ENCODE measurements at regions not wholly inside any gene's neighbourhood (a gene's known extent, or its start where the extent isn't known, plus 50 kb on each side); places are given as distances from the start of the nearest gene placed in this dataset.

DNA sequence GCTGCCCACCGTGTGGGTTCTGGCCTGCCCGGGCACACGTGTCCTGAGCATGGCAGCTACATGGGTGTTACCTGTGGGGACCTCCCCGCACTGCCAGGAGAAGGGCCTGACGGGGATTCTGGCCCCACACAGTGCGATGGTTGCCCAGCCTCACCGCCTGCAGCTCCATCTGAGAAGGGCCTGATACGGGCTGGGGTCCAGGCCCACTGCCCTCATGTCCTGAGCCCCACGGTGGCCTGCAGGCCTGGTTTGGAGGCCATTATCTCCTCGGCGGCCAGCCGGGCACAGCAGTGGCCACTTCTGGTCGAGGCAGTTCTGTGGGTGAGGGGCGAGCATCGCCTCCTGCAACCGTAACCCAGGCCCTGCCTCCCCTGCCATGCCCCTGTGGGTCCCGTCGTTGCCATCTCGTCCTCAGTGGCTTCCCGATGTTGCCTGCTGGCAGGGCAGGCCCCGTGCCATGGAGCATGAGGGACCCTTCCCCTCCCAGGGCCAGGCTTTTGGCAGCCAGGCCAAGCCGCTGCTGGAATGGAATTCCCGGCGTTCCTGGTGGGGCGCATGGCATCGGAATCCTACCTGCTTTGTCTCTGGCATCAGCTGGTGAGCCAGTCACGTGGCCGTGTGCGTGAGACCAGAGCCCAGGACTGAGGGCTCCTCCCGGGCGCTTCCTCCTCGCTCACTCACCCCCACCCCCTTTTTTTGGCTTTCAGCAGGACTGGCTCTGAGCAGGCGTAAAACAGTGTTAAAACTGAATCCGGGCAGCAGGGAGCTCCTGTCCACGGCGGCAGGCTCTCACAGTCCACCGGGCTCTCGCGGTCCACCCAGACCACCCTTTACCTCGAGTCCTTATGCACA is 71.9 kb upstream of the PPARA start (continued):
- TF ChIP-seq RELA (CRISPR knock-in tag; IDR thresholded peaks at IDR 0.05; ENCODE audit: borderline replicate concordance): peak; percentile 38; the same call in 1 of the 2 replicates
- TF ChIP-seq PRRX2 (CRISPR knock-in tag; IDR thresholded peaks at IDR 0.05): no peak
- no peak for TF ChIP-seq CDX4 (CRISPR knock-in tag; IDR thresholded peaks at IDR 0.05; ENCODE audit: borderline replicate concordance)
- no peak for TF ChIP-seq OVOL2 (CRISPR knock-in tag; IDR thresholded peaks at IDR 0.05; ENCODE audit: borderline replicate concordance)
- TF ChIP-seq, protein P1, sequence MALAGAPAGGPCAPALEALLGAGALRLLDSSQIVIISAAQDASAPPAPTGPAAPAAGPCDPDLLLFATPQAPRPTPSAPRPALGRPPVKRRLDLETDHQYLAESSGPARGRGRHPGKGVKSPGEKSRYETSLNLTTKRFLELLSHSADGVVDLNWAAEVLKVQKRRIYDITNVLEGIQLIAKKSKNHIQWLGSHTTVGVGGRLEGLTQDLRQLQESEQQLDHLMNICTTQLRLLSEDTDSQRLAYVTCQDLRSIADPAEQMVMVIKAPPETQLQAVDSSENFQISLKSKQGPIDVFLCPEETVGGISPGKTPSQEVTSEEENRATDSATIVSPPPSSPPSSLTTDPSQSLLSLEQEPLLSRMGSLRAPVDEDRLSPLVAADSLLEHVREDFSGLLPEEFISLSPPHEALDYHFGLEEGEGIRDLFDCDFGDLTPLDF (CRISPR knock-in tag; IDR thresholded peaks at IDR 0.05): no peak
- no peak for TF ChIP-seq ESRRA (CRISPR knock-in tag; IDR thresholded peaks at IDR 0.05; ENCODE audit: borderline replicate concordance)
- TF ChIP-seq, protein P2, sequence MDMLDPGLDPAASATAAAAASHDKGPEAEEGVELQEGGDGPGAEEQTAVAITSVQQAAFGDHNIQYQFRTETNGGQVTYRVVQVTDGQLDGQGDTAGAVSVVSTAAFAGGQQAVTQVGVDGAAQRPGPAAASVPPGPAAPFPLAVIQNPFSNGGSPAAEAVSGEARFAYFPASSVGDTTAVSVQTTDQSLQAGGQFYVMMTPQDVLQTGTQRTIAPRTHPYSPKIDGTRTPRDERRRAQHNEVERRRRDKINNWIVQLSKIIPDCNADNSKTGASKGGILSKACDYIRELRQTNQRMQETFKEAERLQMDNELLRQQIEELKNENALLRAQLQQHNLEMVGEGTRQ (CRISPR knock-in tag; IDR thresholded peaks at IDR 0.05): 0 out of 2 replicates have a peak, but pooled peaks have one; percentile 33

DNA sequence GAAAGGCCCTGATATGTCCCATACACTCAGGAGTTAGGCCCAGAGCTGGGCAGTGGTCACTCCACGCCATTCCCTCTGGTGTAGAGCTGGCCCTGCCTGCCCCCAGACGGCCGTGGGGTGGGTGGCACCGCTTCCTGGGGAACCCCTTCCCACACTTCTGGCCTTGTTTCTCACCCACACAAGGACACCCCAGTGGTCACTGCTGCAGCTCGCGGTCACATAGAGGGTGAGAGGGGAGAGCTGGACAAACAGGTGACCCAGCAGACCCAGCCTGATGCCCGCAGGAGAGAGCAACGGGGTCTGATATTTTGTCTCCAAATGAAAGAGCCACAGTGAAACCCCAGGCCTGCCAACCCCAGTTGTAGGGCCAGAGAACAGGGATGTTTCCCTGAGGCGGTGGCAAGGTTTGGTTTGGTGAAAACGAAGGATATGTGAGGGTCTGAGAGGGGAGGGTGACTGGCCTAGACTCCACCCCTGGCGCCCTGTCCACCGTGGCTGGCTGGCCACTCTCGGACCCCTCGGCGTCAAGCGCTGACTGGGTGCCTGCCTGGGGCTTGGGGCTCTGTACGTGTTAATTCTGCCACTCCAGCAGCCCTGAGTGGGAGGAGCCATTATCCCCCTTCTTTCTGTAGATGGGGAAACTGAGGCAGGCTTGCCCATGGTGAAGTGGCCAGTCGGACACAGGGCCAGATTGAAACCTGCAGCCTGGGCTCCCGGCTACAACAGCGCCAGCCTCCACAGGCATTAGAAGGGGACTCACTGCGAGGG is 71.0 kb upstream of the PPARA start:
- Mint-ChIP-seq H3K4me1 (peaks cover 34% of the 10 kb centered on the region), H3K36me3 (no peaks in the 10 kb centered on the region), H3K27me3 (ENCODE audit: low read depth) (peaks cover 8% of the 10 kb centered on the region), H3K27ac (no peak overlapping the region), H3K9me3 (no peaks in the 10 kb centered on the region), H3K4me3 (no peak overlapping the region)
- ChIA-PET CTCF (interaction anchor here (0.5 to 3.8 kb wide), 3 partner anchors 37 to 162 kb away, joined by 3 to 27 read pairs (median 15); no protein-coding TSS in a partner anchor), POLR2A (no interaction called here)
- ATAC-seq: no peak; the same call in 1 of the 2 replicates
- peak; percentile 6 for DNase-seq (ENCODE audit: low spot score)
- TF ChIP-seq, protein P3, sequence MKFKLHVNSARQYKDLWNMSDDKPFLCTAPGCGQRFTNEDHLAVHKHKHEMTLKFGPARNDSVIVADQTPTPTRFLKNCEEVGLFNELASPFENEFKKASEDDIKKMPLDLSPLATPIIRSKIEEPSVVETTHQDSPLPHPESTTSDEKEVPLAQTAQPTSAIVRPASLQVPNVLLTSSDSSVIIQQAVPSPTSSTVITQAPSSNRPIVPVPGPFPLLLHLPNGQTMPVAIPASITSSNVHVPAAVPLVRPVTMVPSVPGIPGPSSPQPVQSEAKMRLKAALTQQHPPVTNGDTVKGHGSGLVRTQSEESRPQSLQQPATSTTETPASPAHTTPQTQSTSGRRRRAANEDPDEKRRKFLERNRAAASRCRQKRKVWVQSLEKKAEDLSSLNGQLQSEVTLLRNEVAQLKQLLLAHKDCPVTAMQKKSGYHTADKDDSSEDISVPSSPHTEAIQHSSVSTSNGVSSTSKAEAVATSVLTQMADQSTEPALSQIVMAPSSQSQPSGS (CRISPR knock-in tag; IDR thresholded peaks at IDR 0.05; ENCODE audit: borderline replicate concordance, low read depth): no peak
- TF ChIP-seq ZNF425 (CRISPR knock-in tag; conservative IDR thresholded peaks at IDR 0.05): no peak
- TF ChIP-seq ARID4B (CRISPR knock-in tag; IDR thresholded peaks at IDR 0.05; ENCODE audit: borderline replicate concordance): no peak
- no peak for TF ChIP-seq GRHL2 (CRISPR knock-in tag; IDR thresholded peaks at IDR 0.05; ENCODE audit: insufficient replicate concordance, severe bottlenecking)
- no peak for TF ChIP-seq IRF1 (CRISPR knock-in tag; IDR thresholded peaks at IDR 0.05)
- TF ChIP-seq E2F5 (CRISPR knock-in tag; IDR thresholded peaks at IDR 0.05): no peak
- no peak for TF ChIP-seq EMX1 (CRISPR knock-in tag; IDR thresholded peaks at IDR 0.05)
- no peak for TF ChIP-seq ZBTB21 (CRISPR knock-in tag; IDR thresholded peaks at IDR 0.05; ENCODE audit: borderline replicate concordance)
- TF ChIP-seq ZNF512 (CRISPR knock-in tag; IDR thresholded peaks at IDR 0.05; ENCODE audit: borderline replicate concordance): no peak
- TF ChIP-seq NR2C2 (CRISPR knock-in tag; IDR thresholded peaks at IDR 0.05): no peak
